DMS53 (cell line): ENCODE measurements at regions not wholly inside any gene's neighbourhood (a gene's known extent, or its start where the extent isn't known, plus 50 kb on each side); places are given as distances from the start of the nearest gene placed in this dataset.
"Not testable (repeated sequence)": the region's sequence is repeated elsewhere in the genome, so short reads cannot be mapped to it uniquely, and the experiment has no call there.

ENCODE experiments used
- DNase-seq: peaks from one replicate; lab custom pipeline; 2025; lab: John Stamatoyannopoulos, UW

- not testable (repeated sequence) for DNase-seq
Observed at GRCh38 chr4:86527713-86528112, 66.4 kb upstream of the PTPN13 start.

GRCh38 chr4:86529436-86529835 lies 64.7 kb upstream of the PTPN13 start:
- peak; percentile 81 for DNase-seq

- DNase-seq: no peak
Observed at GRCh38 chr4:86530183-86530582, 63.9 kb upstream of the PTPN13 start.

GRCh38 chr4:86531440-86531839 lies 62.7 kb upstream of the PTPN13 start:
- DNase-seq: no peak

- DNase-seq: no peak
Observed at GRCh38 chr4:86532851-86533250, 61.3 kb upstream of the PTPN13 start.

GRCh38 chr4:86536151-86536550 lies 58.0 kb upstream of the PTPN13 start:
- DNase-seq: no peak

- no peak for DNase-seq
Observed at GRCh38 chr4:86542319-86543027, 51.6 kb upstream of the PTPN13 start.

GRCh38 chr4:86543080-86543479 lies 51.0 kb upstream of the PTPN13 start:
- no peak for DNase-seq

GRCh38 chr4:86543560-86544309 lies 50.4 kb upstream of the PTPN13 start:
- no peak for DNase-seq

- no peak for DNase-seq
Observed at GRCh38 chr4:86544310-86544966, 49.7 kb upstream of the PTPN13 start.
